K562 (cell line): ENCODE measurements at regions not wholly inside any gene's neighbourhood (a gene's known extent, or its start where the extent isn't known, plus 50 kb on each side); places are given as distances from the start of the nearest gene placed in this dataset.

Experiments used
- ATAC-seq: fragments of 200-7000 bp; cut with Tn5 transposase; 3 replicates; pipeline ENCODE4 v1.9.1; 2020; ENCODE audit warnings: moderate library complexity
- BruUV-seq: library from RNA; stranded (reverse); fragments of 400-500 nt; replicated peaks from 2 replicates; lab custom pipeline; 2021; lab: Mats Ljungman, UMichigan
- CTCF ChIA-PET: fragments of 300-600 bp; formaldehyde crosslinking; extraction: SDS; loops from one replicate; lab custom pipeline; 2021; ENCODE audit warnings: low intra/inter-chr PET ratio; lab: Yijun Ruan, JAX
- POLR2A ChIA-PET: fragments of 300-600, 350-650 bp; sonication (Branson Sonifier 250); formaldehyde crosslinking; extraction: SDS; loops from one replicate; lab custom pipeline; 2021; ENCODE audit warnings: antibody characterized with exemption, inconsistent platforms; lab: Yijun Ruan, JAX
- DNase-seq, 4 experiments: peaks; one replicate each; pipeline versions ENCODE4 v3.0.0 to v3.0.0-alpha.2; 2011 to 2018; ENCODE audit warnings: low spot score in 3 of 4, mixed read lengths in 3 of 4; ENCODE audit errors: extremely low read depth in 1 of 4
- FAIRE-seq: peaks from 2 replicates; lab custom pipeline; 2011; peaks lifted over from hg19 to GRCh38; lab: Jason Lieb, UNC
- H2AFZ ChIP-seq: 2 replicates; pipeline ENCODE4 v1.6.0; 2011; ENCODE audit warnings: low read depth, low read length, control low read depth, inconsistent platforms
- H3K27ac ChIP-seq: fragments of 200-600 bp; 3 replicates; pipeline ENCODE4 v1.8.0; 2011; ENCODE audit warnings: low read depth, mild to moderate bottlenecking, control low read depth, inconsistent platforms, low read length, moderate library complexity, mixed read lengths; ENCODE audit errors: extremely low read depth
- H3K27me3 ChIP-seq, 2 experiments: fragments of 300-600 bp in 1 of 2; 2 replicates in 1 of 2; 3 replicates in 1 of 2; pipeline versions ENCODE4 v1.6.0 to v1.8.0; 2011; ENCODE audit warnings: inconsistent platforms in 2 of 2, low read length in 2 of 2, mild to moderate bottlenecking in 1 of 2, mixed read lengths in 1 of 2, moderate library complexity in 1 of 2; ENCODE audit not compliant: control insufficient read depth in 2 of 2, insufficient read depth in 2 of 2
- H3K36me3 ChIP-seq: fragments of 300-600 bp; 3 replicates; pipeline ENCODE4 v1.8.0; 2011; ENCODE audit warnings: mild to moderate bottlenecking, low read length, inconsistent platforms; ENCODE audit not compliant: control insufficient read depth, insufficient read depth
- H3K4me1 ChIP-seq, 2 experiments: fragments of 200-600 bp in 1 of 2; replicated peaks in 1 of 2; 2 replicates in 1 of 2; 3 replicates in 1 of 2; pipeline versions ENCODE4 v1.5.1 to v1.8.0; 2011; ENCODE audit warnings: inconsistent platforms in 2 of 2, low read length in 2 of 2, mild to moderate bottlenecking in 1 of 2, mixed read lengths in 1 of 2, moderate library complexity in 1 of 2; ENCODE audit not compliant: control insufficient read depth in 2 of 2, insufficient read depth in 2 of 2
- H3K4me2 ChIP-seq: 2 replicates; pipeline ENCODE4 v1.6.1; 2011; ENCODE audit warnings: low read length, control low read depth, inconsistent platforms, mixed read lengths; ENCODE audit not compliant: insufficient read depth
- H3K4me3 ChIP-seq: fragments of 200-600 bp; sonication (generic), shearing (Covaris generic); 2 replicates; pipeline ENCODE4 v1.5.1; 2016; ENCODE audit warnings: control low read depth, inconsistent platforms
- H3K79me2 ChIP-seq: fragments of 200-600 bp; 3 replicates; pipeline ENCODE4 v1.8.0; 2011; ENCODE audit warnings: low read length, inconsistent platforms; ENCODE audit not compliant: control insufficient read depth, insufficient read depth
- H3K9ac ChIP-seq, 2 experiments: 2 replicates each; pipeline versions ENCODE4 v1.6.0 to v1.6.1; 2011; ENCODE audit warnings: low read depth in 2 of 2, low read length in 2 of 2, control low read depth in 1 of 2, inconsistent platforms in 1 of 2, mild to moderate bottlenecking in 1 of 2, mixed read lengths in 1 of 2; ENCODE audit not compliant: insufficient read depth in 1 of 2
- H3K9me1 ChIP-seq: one replicate; pipeline ENCODE4 v1.6.0; 2011; ENCODE audit warnings: inconsistent platforms, mild to moderate bottlenecking, low read length, moderate library complexity; ENCODE audit not compliant: control insufficient read depth, insufficient read depth
- H3K9me3 ChIP-seq: replicated peaks from 2 replicates; pipeline ENCODE4 v1.5.1; 2011; ENCODE audit warnings: low read depth, low read length, inconsistent platforms; ENCODE audit not compliant: control insufficient read depth, insufficient read depth
- H4K20me1 ChIP-seq: replicated peaks from 2 replicates; pipeline ENCODE4 v1.6.1; 2011; ENCODE audit warnings: low read length, inconsistent platforms, mixed read lengths; ENCODE audit not compliant: control insufficient read depth, insufficient read depth
- CHCHD3 ChIP-seq: fragments of 250-450 bp; sonication (Bioruptor Pico); IDR thresholded peaks from 2 replicates; pipeline ENCODE4 v2.1.2; 2022; ENCODE audit warnings: mild to moderate bottlenecking
- ETV5 ChIP-seq: sonication (generic); formaldehyde crosslinking; IDR thresholded peaks from 2 replicates; pipeline ENCODE4 v1.4.0; 2020; ENCODE audit warnings: low read depth, mild to moderate bottlenecking, missing genetic modification reagents
- FOXK2 ChIP-seq, 2 experiments: fragments of 450-650 bp; IDR thresholded peaks in 1 of 2; conservative IDR thresholded peaks in 1 of 2; 2 replicates each; pipeline ENCODE4 v1.6.1; 2016; ENCODE audit warnings: low read depth in 2 of 2, mild to moderate bottlenecking in 1 of 2
- MCM7 ChIP-seq, 2 experiments: fragments of 450-650 bp; IDR thresholded peaks; 2 replicates each; pipeline ENCODE4 v1.6.1; 2016 to 2018
- PHB ChIP-seq: fragments of 250-450 bp; sonication (Bioruptor Pico); IDR thresholded peaks from 2 replicates; pipeline ENCODE4 v1.5.0; 2021
- PTBP1 ChIP-seq: fragments of 200-400 bp; formaldehyde crosslinking; IDR thresholded peaks from 2 replicates; pipeline ENCODE4 v1.6.1; 2017; ENCODE audit warnings: low read depth, low read length
- RAD21 ChIP-seq, 2 experiments: fragments of 250-450 bp in 1 of 2; fragments of 450-650 bp in 1 of 2; sonication (Bioruptor Pico) in 1 of 2; formaldehyde crosslinking in 1 of 2; IDR thresholded peaks in 1 of 2; conservative IDR thresholded peaks in 1 of 2; 2 replicates each; pipeline versions ENCODE4 v1.4.0 to v1.8.0; 2020 to 2022; ENCODE audit warnings: mild to moderate bottlenecking in 2 of 2, moderate library complexity in 1 of 2
- SETDB1 ChIP-seq: IDR thresholded peaks from one replicate; pipeline ENCODE4 v1.6.1; 2012; ENCODE audit warnings: low read length, control low read depth, inconsistent platforms
- SMARCC2 ChIP-seq: fragments of 450-650 bp; IDR thresholded peaks from 2 replicates; pipeline ENCODE4 v1.6.1; 2017; ENCODE audit warnings: antibody characterized with exemption, moderate library complexity, mild to moderate bottlenecking, low read depth
- ZBTB40 ChIP-seq, 2 experiments: fragments of 450-650 bp in 1 of 2; sonication (generic) in 1 of 2; formaldehyde crosslinking in 1 of 2; IDR thresholded peaks; 2 replicates each; pipeline versions ENCODE4 v1.7.1 to v1.9.0; 2016 to 2022; ENCODE audit warnings: inconsistent platforms in 1 of 2, mild to moderate bottlenecking in 1 of 2, missing genetic modification reagents in 1 of 2
- ZNF124 ChIP-seq: sonication (generic); formaldehyde crosslinking; IDR thresholded peaks from 2 replicates; pipeline ENCODE4 v1.8.1; 2022; ENCODE audit warnings: missing genetic modification reagents
- ZNF324 ChIP-seq: fragments of 250-450 bp; sonication (Bioruptor Pico); IDR thresholded peaks from 2 replicates; pipeline ENCODE4 v1.4.0; 2020; ENCODE audit warnings: mild to moderate bottlenecking
- WGBS: fragments of 100-300 bp; shearing (Covaris generic); methylation state at CpG from one replicate; pipeline ENCODE4 v1.1.6; 2016; ENCODE audit warnings: low coverage, mixed read lengths; ENCODE audit not compliant: insufficient coverage; ENCODE audit errors: missing lambda C conversion rate; 5-methylcytosine and 5-hydroxymethylcytosine counted together
- in situ Hi-C: fragments of 300-500 bp; cut with MboI; formaldehyde crosslinking; loops from 4 replicates; pipeline ENCODE4 v1.15.0; 2018; ENCODE audit warnings: inconsistent platforms, mixed read lengths
- intact Hi-C: fragments of 100-400 bp; cut with micrococcal nuclease; formaldehyde crosslinking; loops from 2 replicates; pipeline ENCODE4 v1.14.2; 2022
- TF ChIP-seq, protein P1 (sequence below): fragments of 250-450 bp; sonication (Bioruptor Pico); IDR thresholded peaks from 2 replicates; pipeline ENCODE4 v1.8.0; 2022; ENCODE audit warnings: moderate library complexity, mild to moderate bottlenecking, inconsistent platforms

DNA sequence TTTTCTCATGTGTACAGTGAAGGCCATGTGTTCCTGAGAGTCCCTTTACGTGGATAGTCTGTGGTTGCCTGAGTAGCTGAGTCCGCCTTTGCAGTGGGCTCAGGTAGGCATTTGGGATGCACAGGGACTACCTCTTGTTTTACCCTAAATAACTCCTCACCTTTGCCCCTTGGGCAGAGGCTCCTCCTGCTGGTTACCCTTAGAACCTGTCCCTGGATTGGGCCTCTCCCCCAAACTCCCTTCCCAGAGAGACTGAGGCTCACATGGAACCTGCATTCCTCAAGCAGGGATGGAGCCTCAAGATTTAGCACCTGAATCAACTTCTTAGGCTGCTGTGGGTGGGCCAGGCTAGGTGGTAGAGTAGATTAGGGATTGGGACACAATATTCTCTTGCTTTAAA lies 111.7 kb downstream of the FOXD2 start (continued):
- peak in 1 of 2 experiments; percentile 56; a peak in 2 of 4 replicates for TF ChIP-seq RAD21 (CRISPR knock-in tag; conservative IDR thresholded peaks at IDR 0.05 in 1 of 2, IDR thresholded peaks at IDR 0.05 in 1 of 2)
- no peak for TF ChIP-seq ETV5 (CRISPR knock-in tag)
- TF ChIP-seq SMARCC2, result no peak

GRCh38 chr1:47550929-47551328 lies 113.1 kb downstream of the FOXD2 start:
- no peaks in the 10 kb centered on the region for H3K4me1 ChIP-seq
- FAIRE-seq, result no peak
- no peaks in the 10 kb centered on the region; the same call in 1 of the 2 replicates for H4K20me1 ChIP-seq
- H3K9me3 ChIP-seq, result no peaks in the 10 kb centered on the region
- H3K4me3 ChIP-seq, result no peak overlapping the region
- POLR2A ChIA-PET, result interaction anchor here (1.1 kb wide), 1 partner anchor 9 kb away, joined by 3 read pairs; no protein-coding TSS in a partner anchor
- H2AFZ ChIP-seq, result no peak overlapping the region
- no peak overlapping the region for H3K9ac ChIP-seq
- H3K36me3 ChIP-seq, result no peaks in the 10 kb centered on the region
- no peaks in the 10 kb centered on the region for H3K9me1 ChIP-seq
- no TSS peak for BruUV-seq
- CTCF ChIA-PET, result no interaction called here
- ATAC-seq, result no peak
- TF ChIP-seq FOXK2 (conservative IDR thresholded peaks at IDR 0.05 in 1 of 2, IDR thresholded peaks at IDR 0.05 in 1 of 2; ENCODE audit: low read depth in 2 of 2), result no peak
- TF ChIP-seq MCM7 (IDR thresholded peaks at IDR 0.05), result no peak
- TF ChIP-seq, protein P1, sequence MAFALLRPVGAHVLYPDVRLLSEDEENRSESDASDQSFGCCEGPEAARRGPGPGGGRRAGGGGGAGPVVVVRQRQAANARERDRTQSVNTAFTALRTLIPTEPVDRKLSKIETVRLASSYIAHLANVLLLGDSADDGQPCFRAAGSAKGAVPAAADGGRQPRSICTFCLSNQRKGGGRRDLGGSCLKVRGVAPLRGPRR (CRISPR knock-in tag), result no peak
- no peak for TF ChIP-seq CHCHD3 (CRISPR knock-in tag)
- TF ChIP-seq PTBP1, result no peak
- no peak for TF ChIP-seq ZNF324 (CRISPR knock-in tag)
- no peak for TF ChIP-seq ZNF124 (CRISPR knock-in tag)
- no peak for TF ChIP-seq SETDB1
- TF ChIP-seq PHB, result no peak
- no peak for TF ChIP-seq ZBTB40 (IDR thresholded peaks at IDR 0.05)
- no peak for TF ChIP-seq ZBTB40 (CRISPR knock-in tag; IDR thresholded peaks at IDR 0.05)
- H3K4me2 ChIP-seq, result no peak overlapping the region
- intact Hi-C loops (no loop called here), in situ Hi-C loops (no loop called here)
- no peaks in the 10 kb centered on the region for H3K79me2 ChIP-seq
- no peak overlapping the region for H3K27ac ChIP-seq
- H3K27me3 ChIP-seq, result peaks cover 20 to 63% of the 10 kb centered on the region in 2 experiments
- no peak for DNase-seq
- 2% methylated on average over 5 of the region's 5 CpGs for WGBS
